Stimulated activated CD4-positive, alpha-beta T cell treated with anti-CD3 and anti-CD28 coated beads, Interleukin-1b, Interleukin-23, amount 100 ng/mL, for 48 hours (primary cell): ENCODE measurements at regions not wholly inside any gene's neighbourhood (a gene's known extent, or its start where the extent isn't known, plus 50 kb on each side); places are given as distances from the start of the nearest gene placed in this dataset.
"Not testable (repeated sequence)": the region's sequence is repeated elsewhere in the genome, so short reads cannot be mapped to it uniquely, and the experiment has no call there.

ENCODE experiments used
- DNase-seq: peaks from one replicate; pipeline ENCODE4 v3.0.0-alpha.2; 2020

DNA sequence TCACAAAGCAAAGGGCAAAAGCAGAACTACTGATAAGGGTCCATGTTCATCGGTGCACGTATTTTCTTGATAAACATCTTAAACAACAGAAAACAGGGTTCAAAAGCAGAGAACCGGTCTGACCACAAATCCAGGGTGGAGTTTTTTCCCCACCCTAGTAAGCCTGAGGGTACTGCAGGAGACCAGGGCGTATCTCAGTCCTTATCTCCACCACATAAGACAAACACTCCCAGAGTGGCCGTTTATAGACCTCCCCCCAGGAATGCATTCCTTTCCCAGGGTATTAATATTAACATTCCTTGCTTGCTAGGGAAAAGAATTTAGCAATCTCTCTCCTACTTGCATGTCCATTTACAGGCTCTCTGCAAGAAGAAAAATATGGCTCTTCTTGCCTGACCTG is 567.9 kb upstream of the HS3ST1 start:
- DNase-seq: not testable (repeated sequence)

GRCh38 chr4:11976726-11977263 is 548.1 kb upstream of the HS3ST1 start:
- DNase-seq: no peak

DNA sequence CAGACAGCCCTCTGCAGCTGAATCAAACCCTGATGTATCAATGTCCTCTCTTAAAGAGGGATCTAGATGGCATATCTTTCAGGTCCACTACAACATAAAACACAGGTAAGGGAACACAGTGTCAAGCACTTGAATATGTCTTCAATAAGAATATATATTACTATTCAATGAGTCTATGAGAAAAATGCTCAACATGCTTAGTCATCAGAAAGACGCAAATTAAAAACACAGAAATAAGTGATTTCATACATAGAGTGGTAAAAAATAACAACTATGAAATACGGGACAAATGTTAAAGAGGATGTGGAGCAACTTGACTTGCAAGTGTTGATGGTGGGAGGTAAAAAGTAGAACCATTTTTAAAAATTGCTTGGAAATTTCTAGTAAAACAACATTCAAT is 544.6 kb upstream of the HS3ST1 start:
- DNase-seq: no peak

GRCh38 chr4:11970754-11971153 is 542.1 kb upstream of the HS3ST1 start:
- DNase-seq: no peak

- no peak for DNase-seq
These were observed 538.1 kb upstream of the HS3ST1 start for GRCh38 chr4:11966782-11967181.

- no peak for DNase-seq
These were observed 525.4 kb upstream of the HS3ST1 start for GRCh38 chr4:11954093-11954492.

GRCh38 chr4:11949355-11949754 is 520.7 kb upstream of the HS3ST1 start:
- DNase-seq: no peak

- DNase-seq: not testable (repeated sequence)
These were observed 518.9 kb upstream of the HS3ST1 start for GRCh38 chr4:11947629-11948028.

GRCh38 chr4:11937941-11938340 is 509.2 kb upstream of the HS3ST1 start:
- DNase-seq: no peak

GRCh38 chr4:11931266-11931820 is 502.6 kb upstream of the HS3ST1 start:
- no peak for DNase-seq

GRCh38 chr4:11929080-11929479 is 500.4 kb upstream of the HS3ST1 start:
- no peak for DNase-seq

- no peak for DNase-seq
These were observed 490.6 kb upstream of the HS3ST1 start for GRCh38 chr4:11919316-11919715.

DNA sequence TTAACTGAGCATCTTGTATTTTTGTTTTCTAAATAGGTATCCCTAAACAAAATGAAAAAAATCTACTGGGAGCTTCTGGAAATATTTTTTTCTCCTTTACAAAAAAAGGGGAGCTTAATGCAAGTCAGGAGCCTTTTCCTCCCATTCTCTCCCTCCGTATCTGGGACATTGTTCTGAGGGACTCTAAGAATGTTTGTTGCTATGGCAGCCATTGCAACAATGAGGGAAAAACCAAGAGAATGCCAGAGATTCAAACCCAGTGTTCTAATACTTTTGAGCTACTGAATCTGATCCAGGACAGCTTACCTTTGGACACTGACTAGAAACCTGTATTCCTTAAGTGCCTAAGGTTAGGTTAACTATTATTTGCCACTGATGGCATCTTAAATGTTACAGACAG is 485.7 kb upstream of the HS3ST1 start:
- no peak for DNase-seq

- no peak for DNase-seq
These were observed 484.2 kb upstream of the HS3ST1 start for GRCh38 chr4:11912886-11913285.

GRCh38 chr4:11910812-11911211 is 482.1 kb upstream of the HS3ST1 start:
- no peak for DNase-seq

- no peak for DNase-seq
These were observed 480.0 kb upstream of the HS3ST1 start for GRCh38 chr4:11908712-11909111.

- DNase-seq: no peak
These were observed 479.5 kb upstream of the HS3ST1 start for GRCh38 chr4:11908205-11908604.

- DNase-seq: no peak
These were observed 476.4 kb upstream of the HS3ST1 start for GRCh38 chr4:11904846-11905739.

GRCh38 chr4:11904117-11904535 is 475.4 kb upstream of the HS3ST1 start:
- no peak for DNase-seq

DNA sequence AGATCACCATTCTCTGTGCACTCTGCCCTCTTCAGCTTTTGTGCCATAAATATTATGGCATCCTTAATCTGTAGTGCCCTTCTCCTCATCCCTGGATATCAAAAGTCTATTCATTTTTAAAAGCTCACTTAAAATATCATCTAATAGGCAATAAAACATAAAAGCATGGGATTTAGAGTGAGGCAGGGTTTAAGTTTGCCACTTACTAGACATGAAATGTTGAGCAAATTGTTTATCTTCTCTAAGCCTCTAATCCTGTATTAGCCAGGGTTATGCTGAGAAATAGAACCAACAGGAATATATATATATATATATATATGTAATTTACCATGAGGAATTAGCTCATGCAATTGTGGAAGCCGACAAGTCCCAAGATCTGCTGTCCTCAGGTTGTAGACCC is 472.4 kb upstream of the HS3ST1 start:
- no peak for DNase-seq

DNA sequence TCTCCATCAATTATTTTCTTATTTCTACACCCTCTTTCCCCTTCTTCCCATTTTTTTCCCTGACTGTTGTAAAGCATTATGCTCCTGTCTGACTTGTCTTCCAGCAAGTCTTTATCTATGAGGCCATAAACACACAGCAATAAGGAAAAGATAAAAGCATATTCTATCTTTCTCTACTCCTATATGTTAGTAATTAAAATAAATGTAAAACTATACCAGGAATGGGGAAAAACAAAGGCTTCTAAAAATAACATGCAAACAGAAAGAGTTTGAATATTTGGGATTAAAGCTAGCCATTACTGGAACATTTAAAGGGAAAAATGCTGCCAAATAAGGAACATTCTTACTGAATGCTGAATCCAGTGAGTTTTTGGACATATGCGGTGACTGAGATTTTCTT is 471.7 kb upstream of the HS3ST1 start:
- no peak for DNase-seq

GRCh38 chr4:11898796-11899195 is 470.1 kb upstream of the HS3ST1 start:
- no peak for DNase-seq

DNA sequence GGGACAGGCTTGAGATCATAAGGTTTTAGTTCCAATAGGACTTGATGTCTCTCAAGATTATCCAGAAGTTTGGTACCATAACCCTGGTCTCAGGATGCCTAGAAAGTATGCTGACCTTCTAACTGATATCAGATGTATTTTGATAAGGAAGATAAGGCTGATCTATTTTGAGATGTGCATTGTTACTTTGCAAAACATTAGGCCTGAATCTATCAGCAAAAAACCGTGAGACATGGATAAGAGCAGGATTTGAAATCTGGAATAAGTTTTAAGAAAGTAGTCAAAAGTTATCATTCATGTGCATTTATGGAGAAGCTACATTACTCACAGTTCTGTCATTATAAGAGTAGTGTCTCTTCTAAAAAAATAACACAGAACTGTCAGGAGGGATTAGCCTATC is 467.1 kb upstream of the HS3ST1 start:
- DNase-seq: no peak

GRCh38 chr4:11894977-11895376 is 466.3 kb upstream of the HS3ST1 start:
- no peak for DNase-seq
